GM18505 (cell line): ENCODE measurements at regions not wholly inside any gene's neighbourhood (a gene's known extent, or its start where the extent isn't known, plus 50 kb on each side); places are given as distances from the start of the nearest gene placed in this dataset.

ENCODE experiments used
- ATAC-seq: cut with Tn5 transposase; IDR thresholded peaks from one replicate; pipeline ENCODE4 v1.9.1; 2021; ENCODE audit not compliant: unreplicated experiment
- POLR2A ChIP-seq: IDR thresholded peaks from 4 replicates; pipeline ENCODE4 v1.6.1; 2011; ENCODE audit warnings: borderline replicate concordance; ENCODE audit not compliant: insufficient read depth, insufficient read length; ENCODE audit errors: extremely low read depth

- no peak for TF ChIP-seq POLR2A
- no peak for ATAC-seq
Measured at GRCh38 chr7:22935269-22935668, 78.7 kb downstream of the HYCC1 start.

DNA sequence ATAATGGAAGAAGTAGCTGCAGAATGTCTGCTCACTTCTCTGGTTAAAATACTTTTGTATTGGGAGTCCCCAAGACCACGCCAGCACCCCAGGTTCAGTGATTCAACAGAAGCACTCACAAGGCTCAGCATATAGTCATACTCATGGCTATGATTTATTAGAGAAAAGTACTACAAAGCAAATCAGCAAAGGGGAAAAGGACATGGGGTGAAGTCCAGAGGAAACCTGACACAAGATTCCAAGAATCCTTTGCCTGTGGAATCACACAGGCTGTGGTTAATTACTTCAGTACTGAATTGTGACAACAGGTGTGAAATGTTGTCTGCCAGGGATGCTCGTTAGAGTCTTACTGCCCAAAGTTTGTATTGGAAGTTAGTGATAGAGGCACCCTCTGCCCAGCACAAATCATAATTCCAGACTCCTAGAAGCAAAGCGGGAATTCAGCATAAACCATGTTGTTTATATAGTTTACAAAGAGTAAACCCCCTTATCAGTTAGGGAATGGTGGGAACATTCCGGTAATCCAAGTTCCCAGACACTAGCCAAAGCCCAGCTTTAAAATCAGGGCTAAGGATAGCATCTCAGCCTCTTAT lies 79.4 kb downstream of the HYCC1 start:
- no peak for TF ChIP-seq POLR2A
- ATAC-seq = no peak

DNA sequence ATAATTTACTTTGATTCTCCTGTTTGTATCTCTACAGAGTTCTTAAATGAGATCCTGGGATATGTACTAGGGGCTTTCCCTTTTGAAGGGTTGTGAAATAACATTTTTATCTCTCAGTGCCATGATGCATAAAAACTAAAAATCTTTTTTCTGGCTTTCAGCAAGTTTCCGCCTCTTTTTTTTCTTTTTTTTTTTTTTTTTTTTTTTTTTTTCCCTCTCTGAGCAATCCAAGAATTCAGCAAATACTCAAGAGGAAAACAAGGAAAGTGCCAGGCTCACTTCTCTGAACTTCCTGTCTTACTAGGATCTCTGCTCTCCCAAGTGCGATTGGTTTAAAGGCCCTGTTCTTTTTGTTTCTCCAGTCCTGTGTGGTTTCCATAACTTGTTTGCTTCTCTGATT lies 79.9 kb downstream of the HYCC1 start:
- ATAC-seq = no peak
- TF ChIP-seq POLR2A = no peak

GRCh38 chr7:22932896-22933295 lies 81.0 kb downstream of the HYCC1 start:
- ATAC-seq = no peak
- no peak for TF ChIP-seq POLR2A

- ATAC-seq = no peak
- no peak for TF ChIP-seq POLR2A
Measured at GRCh38 chr7:22931011-22931410, 82.9 kb downstream of the HYCC1 start.

DNA sequence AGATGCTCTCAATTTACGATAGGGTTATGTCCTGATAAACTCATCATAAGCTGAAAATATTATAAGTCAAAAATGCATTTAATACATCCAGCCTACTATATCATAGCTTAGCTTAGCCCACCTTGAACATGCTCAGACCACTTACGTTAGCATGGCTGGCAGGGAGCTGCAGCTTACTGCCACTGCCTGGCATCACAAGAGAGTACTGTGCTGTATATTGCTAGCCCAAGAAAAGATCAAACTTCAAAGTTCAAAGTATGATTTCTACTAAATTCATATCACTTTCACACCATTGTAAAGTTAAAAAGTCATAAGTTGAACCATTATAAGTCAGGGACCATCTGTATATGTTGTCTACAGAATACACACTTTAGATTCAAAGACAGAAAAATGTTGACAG lies 91.6 kb downstream of the HYCC1 start:
- TF ChIP-seq POLR2A = no peak
- ATAC-seq = no peak

GRCh38 chr7:22921386-22922086 lies 92.4 kb downstream of the HYCC1 start:
- TF ChIP-seq POLR2A = no peak
- ATAC-seq = no peak

DNA sequence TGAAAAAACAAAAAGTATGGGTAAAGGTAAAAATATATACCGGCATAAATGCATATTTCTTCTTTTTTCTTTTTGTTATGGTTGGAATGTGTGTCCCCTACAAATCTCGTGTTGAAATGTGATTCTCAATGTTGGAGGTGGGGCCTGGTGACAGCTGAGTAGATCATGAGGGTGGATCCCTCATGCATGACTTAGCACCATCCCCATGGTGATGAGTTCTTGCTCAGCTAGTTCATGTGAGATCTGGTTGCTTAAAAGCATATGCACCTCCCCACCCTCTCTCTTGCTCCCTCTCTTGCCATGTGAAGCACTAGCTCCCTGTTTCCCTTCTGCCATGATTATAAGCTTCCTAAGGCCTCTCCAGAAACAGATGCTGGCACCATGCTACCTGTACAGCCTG lies 93.3 kb downstream of the HYCC1 start:
- ATAC-seq = no peak

GRCh38 chr7:22913158-22913557 lies 90.5 kb upstream of the TOMM7 start:
- ATAC-seq = no peak
- TF ChIP-seq POLR2A = no peak

More for the DNA sequence above, 93.3 kb downstream of the HYCC1 start:
- no peak for TF ChIP-seq POLR2A

DNA sequence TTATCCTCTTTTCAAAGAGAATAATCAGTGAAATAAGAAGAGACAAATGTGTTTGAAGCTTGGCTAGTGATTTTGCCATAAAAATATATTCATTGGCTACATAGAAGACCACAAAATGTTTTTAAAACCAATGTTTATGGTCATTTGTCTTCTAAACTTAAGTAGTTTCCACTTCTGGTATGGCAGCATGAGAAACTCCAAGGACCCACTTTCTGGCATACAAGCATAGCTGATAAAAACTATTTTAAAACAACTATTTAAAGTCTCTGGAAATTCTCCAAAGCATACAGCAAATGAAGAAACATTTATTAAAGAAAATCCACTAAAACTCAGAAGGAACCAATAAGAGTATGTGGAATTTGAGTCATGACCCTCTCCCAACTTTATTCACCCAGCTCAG lies 89.2 kb upstream of the TOMM7 start:
- ATAC-seq = no peak
- TF ChIP-seq POLR2A = no peak

- ATAC-seq = no peak
- TF ChIP-seq POLR2A = no peak
Measured at GRCh38 chr7:22909917-22910316, 87.3 kb upstream of the TOMM7 start.

- no peak for ATAC-seq
- TF ChIP-seq POLR2A = no peak
Measured at GRCh38 chr7:22907805-22908204, 85.2 kb upstream of the TOMM7 start.

DNA sequence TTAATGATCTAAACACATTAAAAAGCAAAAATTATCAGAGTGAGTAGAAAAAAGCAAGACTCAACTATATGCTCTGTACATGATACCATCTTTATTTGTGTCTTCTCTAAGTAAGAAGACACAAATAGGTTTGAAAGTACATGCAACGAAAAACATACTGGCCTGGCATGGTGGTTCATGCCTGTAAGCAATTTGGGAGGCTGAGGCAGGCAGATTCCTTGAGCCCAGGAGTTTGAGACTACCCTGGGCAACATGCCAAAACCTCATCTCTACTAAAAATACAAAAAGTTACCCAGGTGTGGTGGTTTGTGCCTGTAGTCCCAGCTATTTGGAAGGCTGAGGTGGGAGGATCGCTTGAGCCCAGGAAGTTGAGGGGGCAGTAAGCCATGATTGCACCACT lies 78.1 kb upstream of the TOMM7 start:
- TF ChIP-seq POLR2A = no peak
- ATAC-seq = no peak

- ATAC-seq = no peak
- no peak for TF ChIP-seq POLR2A
Measured at GRCh38 chr7:22900101-22900500, 77.5 kb upstream of the TOMM7 start.
